ENCODE measurements at regions not wholly inside any gene's neighbourhood (a gene's known extent, or its start where the extent isn't known, plus 50 kb on each side); places are given as distances from the start of the nearest gene placed in this dataset.

DNA sequence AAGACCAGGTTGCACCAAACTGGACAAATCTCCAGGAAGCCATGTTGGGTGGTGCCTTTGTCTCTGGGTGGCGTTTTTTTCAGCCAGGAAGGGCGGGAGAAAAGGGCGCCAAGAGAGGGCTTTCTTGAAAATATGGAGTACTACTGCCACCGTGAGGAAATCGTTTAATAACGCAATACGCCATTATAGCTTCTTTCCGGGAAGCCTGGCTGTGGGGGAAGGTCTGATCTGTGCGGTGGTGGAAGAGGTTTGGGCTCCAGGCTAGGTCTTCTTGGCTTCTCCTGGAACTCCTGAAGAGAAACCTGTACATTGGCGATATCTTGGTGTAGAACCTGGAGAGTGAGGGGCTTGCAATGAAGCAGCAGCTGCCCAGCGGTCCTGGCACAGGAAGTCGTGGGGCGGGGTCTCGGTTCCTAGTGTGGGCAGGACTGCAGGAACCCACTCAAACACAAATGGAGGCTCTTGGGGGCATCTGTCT is 202.7 kb downstream of the OR13H1 start:
- TF ChIP-seq CTCF (IDR thresholded peaks at IDR 0.05) (peak; percentile 54), CEBPB (IDR thresholded peaks at IDR 0.05) (peak in 1 of 2 experiments; percentile 27; a peak in 1 of 4 replicates), EHF (CRISPR knock-in tag; IDR thresholded peaks at IDR 0.05) (no peak), MYC (IDR thresholded peaks at IDR 0.05; ENCODE audit: borderline replicate concordance, low read length) (no peak), CBX8 (IDR thresholded peaks at IDR 0.05) (no peak), FOSB (CRISPR knock-in tag; IDR thresholded peaks at IDR 0.05) (no peak), KDM5A (IDR thresholded peaks at IDR 0.05) (no peak), MAZ (IDR thresholded peaks at IDR 0.05; ENCODE audit: borderline replicate concordance, low read depth, low read length) (peak; percentile 92; the same call in 1 of the 2 replicates), RFX5 (IDR thresholded peaks at IDR 0.05) (no peak), JUNB (IDR thresholded peaks at IDR 0.05) (no peak), ELK1 (IDR thresholded peaks at IDR 0.05; ENCODE audit: low read depth, low read length) (no peak)
- TF ChIP-seq, protein P1, sequence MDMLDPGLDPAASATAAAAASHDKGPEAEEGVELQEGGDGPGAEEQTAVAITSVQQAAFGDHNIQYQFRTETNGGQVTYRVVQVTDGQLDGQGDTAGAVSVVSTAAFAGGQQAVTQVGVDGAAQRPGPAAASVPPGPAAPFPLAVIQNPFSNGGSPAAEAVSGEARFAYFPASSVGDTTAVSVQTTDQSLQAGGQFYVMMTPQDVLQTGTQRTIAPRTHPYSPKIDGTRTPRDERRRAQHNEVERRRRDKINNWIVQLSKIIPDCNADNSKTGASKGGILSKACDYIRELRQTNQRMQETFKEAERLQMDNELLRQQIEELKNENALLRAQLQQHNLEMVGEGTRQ (IDR thresholded peaks at IDR 0.05), result no peak

All from A549 (cell line).